H1 (cell line): ENCODE measurements at regions not wholly inside any gene's neighbourhood (a gene's known extent, or its start where the extent isn't known, plus 50 kb on each side); places are given as distances from the start of the nearest gene placed in this dataset.

Source experiments
- CTCF ChIA-PET: fragments of 300-600 bp; sonication (Branson Sonifier 250); formaldehyde crosslinking; loops from one replicate; lab custom pipeline; 2021; ENCODE audit not compliant: partially characterized antibody; lab: Charles Lee
- POLR2A ChIA-PET: fragments of 300-600 bp; sonication (Branson Sonifier 250); formaldehyde crosslinking; loops from one replicate; lab custom pipeline; 2021; ENCODE audit warnings: inconsistent platforms; ENCODE audit not compliant: partially characterized antibody; lab: Charles Lee
- DNase-seq, 2 experiments: peaks; one replicate each; pipeline versions ENCODE4 v3.0.0 to v3.0.0-alpha.2; 2010 to 2022; ENCODE audit warnings: low spot score in 2 of 2, low read depth in 1 of 2, mixed read lengths in 1 of 2
- FAIRE-seq: peaks from 2 replicates; lab custom pipeline; 2011; peaks lifted over from hg19 to GRCh38; lab: Jason Lieb, UNC
- H2AFZ ChIP-seq: 2 replicates; pipeline ENCODE4 v1.8.1; 2012; ENCODE audit warnings: low read length, inconsistent platforms
- H2AK5ac ChIP-seq: 2 replicates; pipeline ENCODE4 v1.6.1; 2013; ENCODE audit warnings: low read depth, low read length
- H2BK120ac ChIP-seq: replicated peaks from 2 replicates; pipeline ENCODE3; 2013; ENCODE audit warnings: low read depth, low read length, inconsistent platforms
- H2BK12ac ChIP-seq: 2 replicates; pipeline ENCODE4 v1.6.1; 2013; ENCODE audit warnings: low read depth, low read length
- H2BK15ac ChIP-seq: 2 replicates; pipeline ENCODE4 v1.6.1; 2013; ENCODE audit warnings: low read length
- H2BK20ac ChIP-seq: 2 replicates; pipeline ENCODE4 v1.6.1; 2013; ENCODE audit warnings: low read length
- H2BK5ac ChIP-seq: 2 replicates; pipeline ENCODE4 v1.6.1; 2013; ENCODE audit warnings: low read depth, low read length
- H3K14ac ChIP-seq: 2 replicates; pipeline ENCODE4 v1.6.1; 2013; ENCODE audit warnings: inconsistent platforms; ENCODE audit not compliant: insufficient read length
- H3K18ac ChIP-seq: 2 replicates; pipeline ENCODE4 v1.6.1; 2013; ENCODE audit warnings: low read length; ENCODE audit errors: extremely low read depth
- H3K23ac ChIP-seq: 2 replicates; pipeline ENCODE4 v1.6.1; 2013; ENCODE audit warnings: inconsistent platforms; ENCODE audit not compliant: insufficient read length
- H3K23me2 ChIP-seq: 2 replicates; pipeline ENCODE4 v1.6.1; 2013; ENCODE audit warnings: low read depth, low read length
- H3K27ac ChIP-seq: 2 replicates; pipeline ENCODE4 v1.6.1; 2011; ENCODE audit warnings: low read depth, low read length, inconsistent platforms
- H3K27me3 ChIP-seq, 4 experiments: replicated peaks in 1 of 4; 1 replicate in 1 of 4; 2 replicates in 3 of 4; pipeline versions ENCODE4 v1.6.1 to v1.8.1; 2011 to 2013; ENCODE audit warnings: low read length in 3 of 4, mild to moderate bottlenecking in 3 of 4, inconsistent platforms in 2 of 4, mixed read lengths in 2 of 4, moderate library complexity in 1 of 4; ENCODE audit not compliant: control insufficient read depth in 3 of 4, insufficient read depth in 3 of 4; ENCODE audit errors: extremely low read depth in 1 of 4
- H3K36me3 ChIP-seq, 4 experiments: 2 replicates each; pipeline versions ENCODE4 v1.6.1 to v1.8.1; 2011 to 2013; ENCODE audit warnings: mild to moderate bottlenecking in 4 of 4, low read length in 3 of 4, moderate library complexity in 2 of 4, control low read depth in 1 of 4, inconsistent platforms in 1 of 4; ENCODE audit not compliant: insufficient read depth in 4 of 4, control insufficient read depth in 2 of 4
- H3K4ac ChIP-seq: replicated peaks from 2 replicates; pipeline ENCODE3; 2013; ENCODE audit warnings: low read length, low read depth, mixed read lengths, inconsistent platforms; ENCODE audit not compliant: insufficient read length
- H3K4me1 ChIP-seq, 4 experiments: replicated peaks in 1 of 4; 1 replicate in 1 of 4; 2 replicates in 3 of 4; pipeline versions ENCODE4 v1.6.1 to v1.8.1; 2011 to 2013; ENCODE audit warnings: low read length in 3 of 4, inconsistent platforms in 2 of 4, mixed read lengths in 1 of 4; ENCODE audit not compliant: insufficient read depth in 4 of 4, control insufficient read depth in 3 of 4
- H3K4me2 ChIP-seq, 2 experiments: 2 replicates each; pipeline versions ENCODE4 v1.6.1 to v1.8.1; 2011 to 2013; ENCODE audit warnings: low read depth in 2 of 2, low read length in 2 of 2, control low read depth in 1 of 2, inconsistent platforms in 1 of 2, mild to moderate bottlenecking in 1 of 2; ENCODE audit not compliant: insufficient read depth in 1 of 2
- H3K4me3 ChIP-seq, 4 experiments: fragments of 200-600, 300-600 bp in 1 of 4; sonication (generic), shearing (Covaris generic), sonication (Bioruptor Twin) in 1 of 4; 2 replicates each; pipeline versions ENCODE4 v1.5.1 to v1.8.1; 2011 to 2016; ENCODE audit warnings: low read length in 4 of 4, low read depth in 3 of 4, control low read depth in 2 of 4, inconsistent platforms in 2 of 4, mild to moderate bottlenecking in 2 of 4, mixed read lengths in 1 of 4, moderate library complexity in 1 of 4; ENCODE audit not compliant: insufficient read depth in 2 of 4; ENCODE audit errors: extremely low read depth in 1 of 4
- H3K56ac ChIP-seq: replicated peaks from 2 replicates; pipeline ENCODE3; 2013; ENCODE audit warnings: low read depth, mild to moderate bottlenecking, mixed read lengths, low read length, inconsistent platforms; ENCODE audit not compliant: insufficient read length
- H3K79me1 ChIP-seq: 2 replicates; pipeline ENCODE4 v1.6.1; 2013; ENCODE audit warnings: low read depth, low read length, control low read depth
- H3K79me2 ChIP-seq, 2 experiments: 2 replicates each; pipeline versions ENCODE4 v1.6.1 to v1.8.1; 2012 to 2013; ENCODE audit warnings: low read length in 2 of 2, mild to moderate bottlenecking in 2 of 2, inconsistent platforms in 1 of 2; ENCODE audit not compliant: insufficient read depth in 2 of 2, control insufficient read depth in 1 of 2
- H3K9ac ChIP-seq, 4 experiments: replicated peaks in 1 of 4; 1 replicate in 1 of 4; 2 replicates in 3 of 4; pipeline versions ENCODE4 v1.6.1 to v1.8.1; 2011 to 2013; ENCODE audit warnings: low read depth in 3 of 4, low read length in 3 of 4, control low read depth in 2 of 4, mild to moderate bottlenecking in 2 of 4, moderate library complexity in 2 of 4, inconsistent platforms in 1 of 4; ENCODE audit errors: extremely low read depth in 1 of 4
- H3K9me3 ChIP-seq, 2 experiments: 2 replicates each; pipeline versions ENCODE4 v1.6.1 to v1.8.1; 2012 to 2013; ENCODE audit warnings: mild to moderate bottlenecking in 2 of 2, moderate library complexity in 2 of 2, control low read depth in 1 of 2, inconsistent platforms in 1 of 2, low read depth in 1 of 2, low read length in 1 of 2, mixed read lengths in 1 of 2; ENCODE audit not compliant: insufficient read depth in 2 of 2
- H4K20me1 ChIP-seq, 2 experiments: replicated peaks in 1 of 2; 2 replicates each; pipeline versions ENCODE3 to v1.8.1; 2011 to 2013; ENCODE audit warnings: inconsistent platforms in 2 of 2, low read length in 2 of 2, mild to moderate bottlenecking in 1 of 2; ENCODE audit not compliant: insufficient read depth in 2 of 2, control insufficient read depth in 1 of 2
- H4K5ac ChIP-seq: 2 replicates; pipeline ENCODE4 v1.6.1; 2013; ENCODE audit warnings: low read length, low read depth, mixed read lengths, inconsistent platforms; ENCODE audit not compliant: insufficient read length
- H4K8ac ChIP-seq: 2 replicates; pipeline ENCODE4 v1.8.0; 2013; ENCODE audit warnings: mild to moderate bottlenecking, moderate library complexity, low read length, inconsistent platforms; ENCODE audit not compliant: insufficient read depth; ENCODE audit errors: extremely low read depth
- H4K91ac ChIP-seq: replicated peaks from 2 replicates; pipeline ENCODE3; 2013; ENCODE audit warnings: low read length, mixed read lengths, inconsistent platforms; ENCODE audit not compliant: insufficient read length
- EGR1 ChIP-seq: IDR thresholded peaks from 2 replicates; pipeline ENCODE4 v1.6.1; 2011; ENCODE audit warnings: low read depth, low read length, borderline replicate concordance
- SIX5 ChIP-seq: IDR thresholded peaks from 2 replicates; pipeline ENCODE4 v1.6.1; 2011; ENCODE audit warnings: mild to moderate bottlenecking, low read depth, low read length
- SP4 ChIP-seq: IDR thresholded peaks from 2 replicates; pipeline ENCODE4 v1.6.1; 2012; ENCODE audit warnings: low read length, inconsistent platforms
- TCF12 ChIP-seq: IDR thresholded peaks from 2 replicates; pipeline ENCODE4 v1.6.1; 2011; ENCODE audit warnings: low read depth, mild to moderate bottlenecking, low read length
- ZNF274 ChIP-seq: IDR thresholded peaks from 2 replicates; pipeline ENCODE4 v1.7.0; 2012; ENCODE audit warnings: low read length, borderline replicate concordance; ENCODE audit errors: extremely low read depth

DNA sequence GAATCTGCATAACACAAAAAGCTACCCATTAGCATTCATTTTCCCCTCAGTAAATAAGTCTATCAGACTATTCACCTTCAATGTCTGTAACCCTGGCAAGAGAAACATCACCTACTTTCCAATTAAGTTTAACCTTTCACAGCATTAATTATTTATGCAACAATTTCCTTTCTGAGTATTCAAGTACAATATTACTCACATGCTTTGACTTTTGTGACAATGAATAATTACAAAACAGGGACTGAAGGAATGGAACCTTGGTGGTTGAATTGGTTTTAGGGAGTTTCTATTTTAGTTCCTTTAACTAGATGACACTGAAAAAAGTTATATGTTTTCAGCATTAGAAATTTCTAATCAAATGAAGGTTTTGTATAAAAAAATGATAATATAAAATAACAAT is 932.3 kb upstream of the EPHA5 start:
- H3K56ac ChIP-seq = no peak overlapping the region
- no peak overlapping the region for H2BK20ac ChIP-seq
- ChIA-PET POLR2A (no interaction called here), CTCF (interaction anchor here (1.0 kb wide), 1 partner anchor 28 kb away, joined by 4 read pairs; no protein-coding TSS in a partner anchor)
- no peaks in the 10 kb centered on the region for H3K23me2 ChIP-seq
- no peaks in the 10 kb centered on the region for H3K4me1 ChIP-seq
- no peak overlapping the region for H3K4me3 ChIP-seq
- no peak overlapping the region for H3K23ac ChIP-seq
- H3K27ac ChIP-seq = no peak overlapping the region
- H3K4ac ChIP-seq = no peak overlapping the region
- H3K36me3 ChIP-seq = no peaks in the 10 kb centered on the region
- no peak overlapping the region for H2BK5ac ChIP-seq
- H2BK120ac ChIP-seq = no peak overlapping the region
- no peak overlapping the region for H2BK15ac ChIP-seq
- H3K79me1 ChIP-seq = no peaks in the 10 kb centered on the region
- no peak overlapping the region for H2AFZ ChIP-seq
- H3K79me2 ChIP-seq = no peaks in the 10 kb centered on the region
- H2AK5ac ChIP-seq = no peak overlapping the region
- no peak overlapping the region for H3K14ac ChIP-seq
- no peak overlapping the region for H2BK12ac ChIP-seq
- no peak overlapping the region for H3K18ac ChIP-seq
- H3K27me3 ChIP-seq = no peaks in the 10 kb centered on the region
- no peaks in the 10 kb centered on the region for H3K9me3 ChIP-seq
- TF ChIP-seq ZNF274 = no peak
- no peak for TF ChIP-seq EGR1
- TF ChIP-seq TCF12 = no peak
- TF ChIP-seq SP4 = no peak
- TF ChIP-seq SIX5 = no peak
- DNase-seq (no peak), FAIRE-seq (no peak)
- no peaks in the 10 kb centered on the region for H4K20me1 ChIP-seq
- no peak overlapping the region for H4K5ac ChIP-seq
- H4K8ac ChIP-seq = no peak overlapping the region
- H3K9ac ChIP-seq = no peak overlapping the region
- H4K91ac ChIP-seq = no peak overlapping the region
- H3K4me2 ChIP-seq = no peak overlapping the region
